Vagina (tissue), 2 donors: ENCODE measurements at regions not wholly inside any gene's neighbourhood (a gene's known extent, or its start where the extent isn't known, plus 50 kb on each side); places are given as distances from the start of the nearest gene placed in this dataset.

ENCODE experiments used
- POLR2AphosphoS5 ChIP-seq, 2 donors: sonication (generic); formaldehyde crosslinking; IDR thresholded peaks; one replicate each; pipeline ENCODE4 v1.9.0; 2017; ENCODE audit warnings: antibody characterized with exemption in 2 of 2, mild to moderate bottlenecking in 2 of 2, low read depth in 1 of 2; ENCODE audit not compliant: insufficient read depth in 1 of 2
- TF ChIP-seq, protein P1 (sequence below), 3 experiments: fragments of 450-650 bp in 2 of 3; fragments of 200-600 bp in 1 of 3; sonication (generic) in 1 of 3; IDR thresholded peaks; one replicate each; pipeline ENCODE4 v1.5.1; 2017 to 2019; ENCODE audit warnings: antibody characterized with exemption in 3 of 3, mild to moderate bottlenecking in 2 of 3, moderate library complexity in 2 of 3

DNA sequence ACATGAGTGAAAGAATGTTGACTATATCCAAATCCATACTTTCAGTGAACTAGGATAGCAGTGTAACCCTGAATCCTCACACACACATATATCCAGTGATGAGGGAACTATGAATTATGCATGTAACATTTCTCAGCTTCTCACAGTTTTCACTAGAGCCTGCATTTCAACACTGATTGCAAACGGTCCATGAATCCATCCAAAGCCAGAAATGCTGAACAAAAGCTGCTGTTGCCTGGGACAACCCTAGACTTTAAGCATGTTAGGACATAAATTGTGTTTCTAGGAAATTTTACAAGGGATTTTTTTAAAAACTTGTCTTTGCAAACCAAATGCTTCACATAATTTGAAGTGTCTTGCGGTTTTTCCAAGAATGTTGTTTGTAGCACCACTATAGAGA lies 2010.0 kb upstream of the WWC1 start:
- TF ChIP-seq, protein P1, sequence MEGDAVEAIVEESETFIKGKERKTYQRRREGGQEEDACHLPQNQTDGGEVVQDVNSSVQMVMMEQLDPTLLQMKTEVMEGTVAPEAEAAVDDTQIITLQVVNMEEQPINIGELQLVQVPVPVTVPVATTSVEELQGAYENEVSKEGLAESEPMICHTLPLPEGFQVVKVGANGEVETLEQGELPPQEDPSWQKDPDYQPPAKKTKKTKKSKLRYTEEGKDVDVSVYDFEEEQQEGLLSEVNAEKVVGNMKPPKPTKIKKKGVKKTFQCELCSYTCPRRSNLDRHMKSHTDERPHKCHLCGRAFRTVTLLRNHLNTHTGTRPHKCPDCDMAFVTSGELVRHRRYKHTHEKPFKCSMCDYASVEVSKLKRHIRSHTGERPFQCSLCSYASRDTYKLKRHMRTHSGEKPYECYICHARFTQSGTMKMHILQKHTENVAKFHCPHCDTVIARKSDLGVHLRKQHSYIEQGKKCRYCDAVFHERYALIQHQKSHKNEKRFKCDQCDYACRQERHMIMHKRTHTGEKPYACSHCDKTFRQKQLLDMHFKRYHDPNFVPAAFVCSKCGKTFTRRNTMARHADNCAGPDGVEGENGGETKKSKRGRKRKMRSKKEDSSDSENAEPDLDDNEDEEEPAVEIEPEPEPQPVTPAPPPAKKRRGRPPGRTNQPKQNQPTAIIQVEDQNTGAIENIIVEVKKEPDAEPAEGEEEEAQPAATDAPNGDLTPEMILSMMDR (IDR thresholded peaks at IDR 0.05): no peak
- no peak for TF ChIP-seq POLR2AphosphoS5 (IDR thresholded peaks at IDR 0.05; ENCODE audit: insufficient read depth in 1 of 2, low read depth in 1 of 2)
